ENCODE measurements at regions not wholly inside any gene's neighbourhood (a gene's known extent, or its start where the extent isn't known, plus 50 kb on each side); places are given as distances from the start of the nearest gene placed in this dataset.

- no peak for TF ChIP-seq CTCF (IDR thresholded peaks at IDR 0.05; ENCODE audit: insufficient read depth, low read length)
- TF ChIP-seq POLR2AphosphoS5 (IDR thresholded peaks at IDR 0.05; ENCODE audit: low read depth) = no peak
- TF ChIP-seq, protein P1, sequence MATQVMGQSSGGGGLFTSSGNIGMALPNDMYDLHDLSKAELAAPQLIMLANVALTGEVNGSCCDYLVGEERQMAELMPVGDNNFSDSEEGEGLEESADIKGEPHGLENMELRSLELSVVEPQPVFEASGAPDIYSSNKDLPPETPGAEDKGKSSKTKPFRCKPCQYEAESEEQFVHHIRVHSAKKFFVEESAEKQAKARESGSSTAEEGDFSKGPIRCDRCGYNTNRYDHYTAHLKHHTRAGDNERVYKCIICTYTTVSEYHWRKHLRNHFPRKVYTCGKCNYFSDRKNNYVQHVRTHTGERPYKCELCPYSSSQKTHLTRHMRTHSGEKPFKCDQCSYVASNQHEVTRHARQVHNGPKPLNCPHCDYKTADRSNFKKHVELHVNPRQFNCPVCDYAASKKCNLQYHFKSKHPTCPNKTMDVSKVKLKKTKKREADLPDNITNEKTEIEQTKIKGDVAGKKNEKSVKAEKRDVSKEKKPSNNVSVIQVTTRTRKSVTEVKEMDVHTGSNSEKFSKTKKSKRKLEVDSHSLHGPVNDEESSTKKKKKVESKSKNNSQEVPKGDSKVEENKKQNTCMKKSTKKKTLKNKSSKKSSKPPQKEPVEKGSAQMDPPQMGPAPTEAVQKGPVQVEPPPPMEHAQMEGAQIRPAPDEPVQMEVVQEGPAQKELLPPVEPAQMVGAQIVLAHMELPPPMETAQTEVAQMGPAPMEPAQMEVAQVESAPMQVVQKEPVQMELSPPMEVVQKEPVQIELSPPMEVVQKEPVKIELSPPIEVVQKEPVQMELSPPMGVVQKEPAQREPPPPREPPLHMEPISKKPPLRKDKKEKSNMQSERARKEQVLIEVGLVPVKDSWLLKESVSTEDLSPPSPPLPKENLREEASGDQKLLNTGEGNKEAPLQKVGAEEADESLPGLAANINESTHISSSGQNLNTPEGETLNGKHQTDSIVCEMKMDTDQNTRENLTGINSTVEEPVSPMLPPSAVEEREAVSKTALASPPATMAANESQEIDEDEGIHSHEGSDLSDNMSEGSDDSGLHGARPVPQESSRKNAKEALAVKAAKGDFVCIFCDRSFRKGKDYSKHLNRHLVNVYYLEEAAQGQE (IDR thresholded peaks at IDR 0.05; ENCODE audit: insufficient replicate concordance, low read depth) = no peak
Measured at GRCh38 chr5:17806818-17807468, 172.7 kb downstream of the TAF11L14 start.

Measured in HL-60 (cell line).